Fibroblast of pulmonary artery (primary cell): ENCODE measurements at regions not wholly inside any gene's neighbourhood (a gene's known extent, or its start where the extent isn't known, plus 50 kb on each side); places are given as distances from the start of the nearest gene placed in this dataset.

ENCODE experiments used
- DNase-seq: peaks from one replicate; pipeline ENCODE4 v3.0.0-alpha.2; 2010; ENCODE audit warnings: low read depth
- H3K4me3 ChIP-seq: replicated peaks from 2 replicates; pipeline ENCODE4 v1.5.1; 2011; ENCODE audit warnings: low read depth, mild to moderate bottlenecking, control low read depth, low read length, moderate library complexity
- TF ChIP-seq, protein P1 (sequence below): IDR thresholded peaks from 2 replicates; pipeline ENCODE4 v1.5.1; 2011; ENCODE audit warnings: mild to moderate bottlenecking, control low read depth, low read length, inconsistent platforms; ENCODE audit errors: missing control alignments

DNA sequence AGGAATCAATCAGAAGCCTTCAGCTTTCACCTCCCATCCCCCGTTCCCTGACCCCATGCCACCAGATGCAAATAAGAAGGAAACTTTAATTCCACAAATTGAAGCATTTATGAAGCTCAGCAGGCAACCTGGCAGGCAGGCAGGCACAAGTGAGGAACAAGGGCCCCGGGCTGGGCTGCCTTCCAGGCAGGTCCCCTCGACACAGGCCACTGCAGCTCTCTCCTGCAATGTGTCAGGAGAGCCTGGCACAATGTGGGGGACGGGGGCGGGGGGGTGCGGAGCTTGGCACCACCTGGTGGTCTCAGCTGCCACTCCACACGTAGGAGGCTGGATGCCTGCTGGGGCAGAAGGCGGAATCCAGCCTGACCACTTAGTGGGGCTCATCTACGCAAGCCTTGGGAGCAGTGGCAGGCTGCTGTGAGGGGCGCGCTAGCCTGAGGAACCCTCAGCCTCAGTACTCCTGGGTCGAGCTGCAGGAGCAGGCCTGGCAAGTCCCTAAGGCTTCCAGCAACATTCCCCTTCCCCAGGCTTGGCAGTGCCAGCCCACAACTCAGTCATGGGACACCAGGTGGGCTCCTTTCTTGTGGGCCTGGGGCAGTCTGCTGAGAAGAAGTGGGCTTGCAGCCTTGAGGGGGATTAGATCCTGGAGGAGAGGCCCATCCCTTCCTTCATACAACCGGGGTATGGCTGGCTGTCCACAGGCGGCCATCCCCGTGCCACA, 50.2 kb upstream of the KCNMB1 start:
- no peak overlapping the region for H3K4me3 ChIP-seq
- TF ChIP-seq, protein P1, sequence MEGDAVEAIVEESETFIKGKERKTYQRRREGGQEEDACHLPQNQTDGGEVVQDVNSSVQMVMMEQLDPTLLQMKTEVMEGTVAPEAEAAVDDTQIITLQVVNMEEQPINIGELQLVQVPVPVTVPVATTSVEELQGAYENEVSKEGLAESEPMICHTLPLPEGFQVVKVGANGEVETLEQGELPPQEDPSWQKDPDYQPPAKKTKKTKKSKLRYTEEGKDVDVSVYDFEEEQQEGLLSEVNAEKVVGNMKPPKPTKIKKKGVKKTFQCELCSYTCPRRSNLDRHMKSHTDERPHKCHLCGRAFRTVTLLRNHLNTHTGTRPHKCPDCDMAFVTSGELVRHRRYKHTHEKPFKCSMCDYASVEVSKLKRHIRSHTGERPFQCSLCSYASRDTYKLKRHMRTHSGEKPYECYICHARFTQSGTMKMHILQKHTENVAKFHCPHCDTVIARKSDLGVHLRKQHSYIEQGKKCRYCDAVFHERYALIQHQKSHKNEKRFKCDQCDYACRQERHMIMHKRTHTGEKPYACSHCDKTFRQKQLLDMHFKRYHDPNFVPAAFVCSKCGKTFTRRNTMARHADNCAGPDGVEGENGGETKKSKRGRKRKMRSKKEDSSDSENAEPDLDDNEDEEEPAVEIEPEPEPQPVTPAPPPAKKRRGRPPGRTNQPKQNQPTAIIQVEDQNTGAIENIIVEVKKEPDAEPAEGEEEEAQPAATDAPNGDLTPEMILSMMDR, result no peak
- no peak for DNase-seq
